Gastrocnemius medialis (tissue), 4 donors: ENCODE measurements at regions not wholly inside any gene's neighbourhood (a gene's known extent, or its start where the extent isn't known, plus 50 kb on each side); places are given as distances from the start of the nearest gene placed in this dataset.

Experiments
- POLR2A ChIP-seq, 2 donors: fragments of 450-650 bp; IDR thresholded peaks; one replicate each; pipeline ENCODE4 v1.6.1; 2017; ENCODE audit warnings: antibody characterized with exemption in 2 of 2, mild to moderate bottlenecking in 2 of 2, moderate library complexity in 2 of 2
- TF ChIP-seq, protein P1 (sequence below), 5 experiments: fragments of 450-650 bp in 3 of 5; fragments of 200-600 bp in 2 of 5; sonication (generic) in 2 of 5; IDR thresholded peaks in 4 of 5; conservative IDR thresholded peaks in 1 of 5; 1 replicate in 4 of 5; 2 replicates in 1 of 5; pipeline ENCODE4 v1.5.1; 2016 to 2019; ENCODE audit warnings: antibody characterized with exemption in 5 of 5, mild to moderate bottlenecking in 3 of 5, moderate library complexity in 3 of 5

DNA sequence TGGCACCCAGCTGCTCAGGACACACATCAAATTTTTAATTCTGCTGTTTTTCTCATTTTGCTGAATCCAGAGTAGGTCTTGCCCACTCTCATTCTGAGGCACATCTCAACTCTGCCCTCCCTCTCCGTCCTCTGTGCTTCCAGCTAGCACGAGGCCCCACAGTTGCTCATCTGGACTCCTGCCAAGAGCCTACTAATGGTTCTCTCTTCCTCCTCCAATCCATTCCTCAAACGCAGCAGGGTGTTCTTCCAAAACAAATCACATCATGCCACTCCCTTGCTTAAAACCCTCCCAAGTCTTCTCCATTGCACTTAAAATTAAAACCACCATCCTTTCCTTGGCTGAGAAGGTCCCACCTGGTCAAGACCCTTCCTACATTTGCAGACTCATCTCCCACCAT is 49.8 kb upstream of the SCAF4 start:
- TF ChIP-seq, protein P1, sequence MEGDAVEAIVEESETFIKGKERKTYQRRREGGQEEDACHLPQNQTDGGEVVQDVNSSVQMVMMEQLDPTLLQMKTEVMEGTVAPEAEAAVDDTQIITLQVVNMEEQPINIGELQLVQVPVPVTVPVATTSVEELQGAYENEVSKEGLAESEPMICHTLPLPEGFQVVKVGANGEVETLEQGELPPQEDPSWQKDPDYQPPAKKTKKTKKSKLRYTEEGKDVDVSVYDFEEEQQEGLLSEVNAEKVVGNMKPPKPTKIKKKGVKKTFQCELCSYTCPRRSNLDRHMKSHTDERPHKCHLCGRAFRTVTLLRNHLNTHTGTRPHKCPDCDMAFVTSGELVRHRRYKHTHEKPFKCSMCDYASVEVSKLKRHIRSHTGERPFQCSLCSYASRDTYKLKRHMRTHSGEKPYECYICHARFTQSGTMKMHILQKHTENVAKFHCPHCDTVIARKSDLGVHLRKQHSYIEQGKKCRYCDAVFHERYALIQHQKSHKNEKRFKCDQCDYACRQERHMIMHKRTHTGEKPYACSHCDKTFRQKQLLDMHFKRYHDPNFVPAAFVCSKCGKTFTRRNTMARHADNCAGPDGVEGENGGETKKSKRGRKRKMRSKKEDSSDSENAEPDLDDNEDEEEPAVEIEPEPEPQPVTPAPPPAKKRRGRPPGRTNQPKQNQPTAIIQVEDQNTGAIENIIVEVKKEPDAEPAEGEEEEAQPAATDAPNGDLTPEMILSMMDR (IDR thresholded peaks at IDR 0.05 in 4 of 5, conservative IDR thresholded peaks at IDR 0.05 in 1 of 5), result no peak
- TF ChIP-seq POLR2A (IDR thresholded peaks at IDR 0.05), result no peak
